Caki2 (cell line): ENCODE measurements at regions not wholly inside any gene's neighbourhood (a gene's known extent, or its start where the extent isn't known, plus 50 kb on each side); places are given as distances from the start of the nearest gene placed in this dataset.
A peak's percentile ranks its signal among the peaks of the same experiment; 100 is the strongest.
"Not testable (repeated sequence)": the region's sequence is repeated elsewhere in the genome, so short reads cannot be mapped to it uniquely, and the experiment has no call there.

Experiments used
- DNase-seq: peaks from one replicate; pipeline ENCODE4 v3.0.0-alpha.2; 2015; ENCODE audit warnings: low read depth
- in situ Hi-C: cut with HindIII; loops from 2 replicates; pipeline ENCODE4 v1.10.0; 2016; ENCODE audit warnings: low sequenced_read_pairs, low pct_unique_long_range_greater_than_20kb, mixed read lengths

- no peak for DNase-seq
- in situ Hi-C loops: no loop called here
Observed at GRCh38 chr5:110957934-110958333, 113.6 kb upstream of the TSLP start.

GRCh38 chr5:110963495-110963894 lies 108.0 kb upstream of the TSLP start:
- in situ Hi-C loops: no loop called here
- no peak for DNase-seq

- in situ Hi-C loops: no loop called here
- no peak for DNase-seq
Observed at GRCh38 chr5:110965773-110966581, 105.5 kb upstream of the TSLP start.

- in situ Hi-C loops: no loop called here
- DNase-seq: no peak
Observed at GRCh38 chr5:110968246-110969005, 103.1 kb upstream of the TSLP start.

- in situ Hi-C loops: no loop called here
- no peak for DNase-seq
Observed at GRCh38 chr5:110969502-110969901, 102.0 kb upstream of the TSLP start.

GRCh38 chr5:110973510-110973909 lies 98.0 kb upstream of the TSLP start:
- DNase-seq: no peak
- in situ Hi-C loops: no loop called here

GRCh38 chr5:110977915-110978314 lies 93.6 kb upstream of the TSLP start:
- no peak for DNase-seq
- in situ Hi-C loops: no loop called here

- DNase-seq, in situ Hi-C loops: not testable (repeated sequence)
Observed at GRCh38 chr5:110985882-110986281, 85.6 kb upstream of the TSLP start.

- DNase-seq, in situ Hi-C loops: not testable (repeated sequence)
Observed at GRCh38 chr5:110987573-110987972, 83.9 kb upstream of the TSLP start.

GRCh38 chr5:110996742-110997141 lies 74.8 kb upstream of the TSLP start:
- DNase-seq: no peak
- in situ Hi-C loops: no loop called here

GRCh38 chr5:111002036-111002435 lies 69.5 kb upstream of the TSLP start:
- in situ Hi-C loops: no loop called here
- no peak for DNase-seq

- no peak for DNase-seq
- in situ Hi-C loops: no loop called here
Observed at GRCh38 chr5:111003623-111004022, 67.9 kb upstream of the TSLP start.

GRCh38 chr5:111004291-111004690 lies 67.2 kb upstream of the TSLP start:
- in situ Hi-C loops: no loop called here
- DNase-seq: no peak

- DNase-seq: no peak
- in situ Hi-C loops: no loop called here
Observed at GRCh38 chr5:111010783-111011182, 60.7 kb upstream of the TSLP start.

- in situ Hi-C loops: no loop called here
- DNase-seq: no peak
Observed at GRCh38 chr5:111013011-111013410, 58.5 kb upstream of the TSLP start.

GRCh38 chr5:111016801-111017200 lies 54.7 kb upstream of the TSLP start:
- in situ Hi-C loops: no loop called here
- DNase-seq: peak; percentile 8

- no peak for DNase-seq
- in situ Hi-C loops: no loop called here
Observed at GRCh38 chr5:111017731-111018130, 53.8 kb upstream of the TSLP start.
